NCI-H460 (cell line): ENCODE measurements at regions not wholly inside any gene's neighbourhood (a gene's known extent, or its start where the extent isn't known, plus 50 kb on each side); places are given as distances from the start of the nearest gene placed in this dataset.
A peak's percentile ranks its signal among the peaks of the same experiment; 100 is the strongest.

Experiments used
- DNase-seq: peaks from one replicate; pipeline ENCODE4 v3.0.0-alpha.2; 2016; ENCODE audit warnings: low read depth; ENCODE audit errors: extremely low read depth

GRCh38 chr4:178480105-178480504 is 1037.9 kb upstream of the AGA start:
- DNase-seq, result no peak

GRCh38 chr4:178480881-178481280 is 1038.6 kb upstream of the AGA start:
- DNase-seq, result no peak

- no peak for DNase-seq
Observed at GRCh38 chr4:178481564-178481963, 1039.3 kb upstream of the AGA start.

- no peak for DNase-seq
Observed at GRCh38 chr4:178523038-178523437, 1080.8 kb upstream of the AGA start.

- DNase-seq, result no peak
Observed at GRCh38 chr4:178535939-178536579, 1093.8 kb upstream of the AGA start.

GRCh38 chr4:178553201-178553600 is 1111.0 kb upstream of the AGA start:
- no peak for DNase-seq

GRCh38 chr4:178554352-178554751 is 1112.1 kb upstream of the AGA start:
- DNase-seq, result no peak

- no peak for DNase-seq
Observed at GRCh38 chr4:178556796-178557195, 1114.6 kb upstream of the AGA start.

- peak; percentile 9 for DNase-seq
Observed at GRCh38 chr4:178577933-178578332, 1135.7 kb upstream of the AGA start.

GRCh38 chr4:178595500-178596138 is 1153.4 kb upstream of the AGA start:
- DNase-seq, result no peak

GRCh38 chr4:178598672-178599071 is 1156.4 kb upstream of the AGA start:
- no peak for DNase-seq

- peak; percentile 11 for DNase-seq
Observed at GRCh38 chr4:178599521-178599920, 1157.3 kb upstream of the AGA start.

GRCh38 chr4:178602833-178603232 is 1160.6 kb upstream of the AGA start:
- no peak for DNase-seq

GRCh38 chr4:178611062-178611461 is 1168.8 kb upstream of the AGA start:
- no peak for DNase-seq

- no peak for DNase-seq
Observed at GRCh38 chr4:178612733-178613132, 1170.5 kb upstream of the AGA start.

- no peak for DNase-seq
Observed at GRCh38 chr4:178632415-178632814, 1190.2 kb upstream of the AGA start.

- DNase-seq, result no peak
Observed at GRCh38 chr4:178633263-178633662, 1191.0 kb upstream of the AGA start.

GRCh38 chr4:178664621-178665020 is 1222.4 kb upstream of the AGA start:
- DNase-seq, result no peak

GRCh38 chr4:178665916-178666315 is 1223.7 kb upstream of the AGA start:
- no peak for DNase-seq

GRCh38 chr4:178671766-178672165 is 1229.5 kb upstream of the AGA start:
- no peak for DNase-seq

- no peak for DNase-seq
Observed at GRCh38 chr4:178672512-178672911, 1230.3 kb upstream of the AGA start.

GRCh38 chr4:178681871-178682270 is 1239.6 kb upstream of the AGA start:
- DNase-seq, result no peak

GRCh38 chr4:178689926-178690325 is 1247.7 kb upstream of the AGA start:
- no peak for DNase-seq
